ENCODE measurements at regions not wholly inside any gene's neighbourhood (a gene's known extent, or its start where the extent isn't known, plus 50 kb on each side); places are given as distances from the start of the nearest gene placed in this dataset.

DNA sequence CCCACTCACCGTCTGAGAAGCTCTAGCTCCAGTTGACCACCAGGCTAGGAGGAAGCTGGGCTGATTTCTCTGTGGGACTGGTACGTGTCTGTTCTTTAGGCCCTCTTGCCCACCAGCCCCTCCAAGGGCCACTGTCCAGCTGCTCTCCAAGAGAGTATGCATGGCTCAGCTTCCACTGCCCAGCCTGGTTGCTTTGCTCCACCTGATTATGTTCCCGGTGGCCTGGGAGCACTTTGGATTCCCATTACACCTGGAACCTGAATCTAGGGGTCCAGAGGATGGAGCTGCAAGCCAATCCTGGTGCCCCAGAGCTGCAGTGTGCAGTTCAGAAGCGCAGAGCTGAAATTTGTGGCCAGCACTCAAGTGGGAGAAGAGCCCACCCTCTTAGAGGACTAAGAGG is 402.1 kb upstream of the CNTN6 start:
- no peak overlapping the region for H3K4me3 ChIP-seq (ENCODE audit: low read length)
- no peak for DNase-seq
- no peak overlapping the region for H3K9ac ChIP-seq (ENCODE audit: extremely low read depth, low read length, poor library complexity, severe bottlenecking)
- H3K9me3 ChIP-seq (ENCODE audit: control insufficient read depth, low read length), result peaks cover 73% of the 10 kb centered on the region
- TF ChIP-seq, protein P1, sequence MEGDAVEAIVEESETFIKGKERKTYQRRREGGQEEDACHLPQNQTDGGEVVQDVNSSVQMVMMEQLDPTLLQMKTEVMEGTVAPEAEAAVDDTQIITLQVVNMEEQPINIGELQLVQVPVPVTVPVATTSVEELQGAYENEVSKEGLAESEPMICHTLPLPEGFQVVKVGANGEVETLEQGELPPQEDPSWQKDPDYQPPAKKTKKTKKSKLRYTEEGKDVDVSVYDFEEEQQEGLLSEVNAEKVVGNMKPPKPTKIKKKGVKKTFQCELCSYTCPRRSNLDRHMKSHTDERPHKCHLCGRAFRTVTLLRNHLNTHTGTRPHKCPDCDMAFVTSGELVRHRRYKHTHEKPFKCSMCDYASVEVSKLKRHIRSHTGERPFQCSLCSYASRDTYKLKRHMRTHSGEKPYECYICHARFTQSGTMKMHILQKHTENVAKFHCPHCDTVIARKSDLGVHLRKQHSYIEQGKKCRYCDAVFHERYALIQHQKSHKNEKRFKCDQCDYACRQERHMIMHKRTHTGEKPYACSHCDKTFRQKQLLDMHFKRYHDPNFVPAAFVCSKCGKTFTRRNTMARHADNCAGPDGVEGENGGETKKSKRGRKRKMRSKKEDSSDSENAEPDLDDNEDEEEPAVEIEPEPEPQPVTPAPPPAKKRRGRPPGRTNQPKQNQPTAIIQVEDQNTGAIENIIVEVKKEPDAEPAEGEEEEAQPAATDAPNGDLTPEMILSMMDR (conservative IDR thresholded peaks at IDR 0.05), result no peak
- H3K4me3 Mint-ChIP-seq, result no peak overlapping the region
- H3K36me3 ChIP-seq (ENCODE audit: control insufficient read depth, insufficient read depth, low read length), result no peaks in the 10 kb centered on the region
- H3K36me3 Mint-ChIP-seq (ENCODE audit: low read depth), result no peaks in the 10 kb centered on the region
- H3K9me3 Mint-ChIP-seq, result no peaks in the 10 kb centered on the region
- 73 to 84% methylated on average over 3 to 4 of the region's 4 CpGs for WGBS, 2 experiments (ENCODE audit: insufficient coverage in 1 of 2, insufficient read length in 1 of 2)
- H3K4me1 Mint-ChIP-seq, result no peaks in the 10 kb centered on the region
- no peaks in the 10 kb centered on the region for H3K4me1 ChIP-seq (ENCODE audit: control insufficient read depth, insufficient read depth, low read length)
- H3K27ac ChIP-seq (ENCODE audit: low read depth, low read length), result no peak overlapping the region
- H3K27me3 ChIP-seq (ENCODE audit: control insufficient read depth, insufficient read depth, low read length, poor library complexity, severe bottlenecking), result no peaks in the 10 kb centered on the region
- no peaks in the 10 kb centered on the region for H3K27me3 Mint-ChIP-seq (ENCODE audit: insufficient read depth)
- H3K27ac Mint-ChIP-seq, result no peak overlapping the region

DNA sequence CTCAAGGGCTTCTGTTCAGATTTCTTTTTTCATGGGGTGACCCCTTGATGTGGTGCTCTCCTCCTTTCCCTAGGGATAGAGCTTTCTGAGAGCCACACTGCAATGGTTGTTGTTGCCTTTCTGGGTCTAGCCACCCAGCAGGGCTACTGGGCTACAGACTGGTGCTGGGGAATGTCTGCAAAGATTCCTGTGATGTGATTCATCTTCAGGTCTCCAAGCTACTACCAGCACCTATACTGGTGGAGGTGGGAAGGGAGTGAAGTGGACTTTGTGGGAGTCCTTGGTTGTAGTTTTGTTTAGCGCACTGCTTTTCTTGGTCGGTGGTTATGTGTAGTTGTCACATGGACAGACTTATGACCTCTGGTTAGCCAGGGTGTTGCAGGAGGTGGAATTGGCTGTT is 392.3 kb upstream of the CNTN6 start:
- peaks cover 78% of the 10 kb centered on the region for H3K9me3 ChIP-seq (ENCODE audit: control insufficient read depth, low read length)
- WGBS, 2 experiments (ENCODE audit: insufficient coverage in 1 of 2, insufficient read length in 1 of 2), result 92% methylated on average over 2 of the region's 2 CpGs; no CpG with 5 or more reads in 1 of the 2 experiments
- no peaks in the 10 kb centered on the region for H3K27me3 ChIP-seq (ENCODE audit: control insufficient read depth, insufficient read depth, low read length, poor library complexity, severe bottlenecking)
- Mint-ChIP-seq H3K4me1 (no peaks in the 10 kb centered on the region), H3K27me3 (ENCODE audit: insufficient read depth) (peaks cover 1% of the 10 kb centered on the region), H3K27ac (no peak overlapping the region), H3K36me3 (ENCODE audit: low read depth) (no peaks in the 10 kb centered on the region), H3K4me3 (no peak overlapping the region), H3K9me3 (no peaks in the 10 kb centered on the region)
- H3K4me1 ChIP-seq (ENCODE audit: control insufficient read depth, insufficient read depth, low read length), result no peaks in the 10 kb centered on the region
- TF ChIP-seq, protein P1 (conservative IDR thresholded peaks at IDR 0.05), result no peak
- H3K4me3 ChIP-seq (ENCODE audit: low read length), result no peak overlapping the region
- no peak overlapping the region for H3K27ac ChIP-seq (ENCODE audit: low read depth, low read length)
- DNase-seq, result no peak
- no peaks in the 10 kb centered on the region for H3K36me3 ChIP-seq (ENCODE audit: control insufficient read depth, insufficient read depth, low read length)
- no peak overlapping the region for H3K9ac ChIP-seq (ENCODE audit: extremely low read depth, low read length, poor library complexity, severe bottlenecking)

DNA sequence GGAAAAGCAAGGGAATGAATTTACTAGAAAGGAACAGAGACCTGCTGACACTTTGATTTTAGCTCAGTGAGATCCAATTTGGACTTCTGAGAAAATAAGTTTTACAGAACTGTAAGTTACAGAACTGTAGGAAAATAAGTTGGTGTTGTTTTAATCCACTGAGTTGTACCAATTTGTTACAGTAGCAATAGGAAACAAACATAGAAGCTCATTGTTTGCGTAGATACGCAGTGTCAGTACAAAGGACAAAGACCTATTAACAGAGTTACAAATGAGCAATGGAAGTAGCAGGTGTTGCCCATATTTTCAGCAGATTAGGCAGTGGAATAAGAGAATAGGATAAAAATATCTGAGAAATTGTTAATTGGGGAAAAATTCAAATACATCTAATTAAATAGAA is 385.8 kb upstream of the CNTN6 start:
- Mint-ChIP-seq H3K4me1 (no peaks in the 10 kb centered on the region), H3K27ac (no peak overlapping the region), H3K4me3 (no peak overlapping the region), H3K27me3 (ENCODE audit: insufficient read depth) (no peaks in the 10 kb centered on the region), H3K36me3 (ENCODE audit: low read depth) (no peaks in the 10 kb centered on the region), H3K9me3 (no peaks in the 10 kb centered on the region)
- no peak overlapping the region for H3K4me3 ChIP-seq (ENCODE audit: low read length)
- H3K27me3 ChIP-seq (ENCODE audit: control insufficient read depth, insufficient read depth, low read length, poor library complexity, severe bottlenecking), result no peaks in the 10 kb centered on the region
- no peaks in the 10 kb centered on the region for H3K36me3 ChIP-seq (ENCODE audit: control insufficient read depth, insufficient read depth, low read length)
- H3K9me3 ChIP-seq (ENCODE audit: control insufficient read depth, low read length), result peaks cover 90% of the 10 kb centered on the region
- no peak for DNase-seq
- no peak overlapping the region for H3K9ac ChIP-seq (ENCODE audit: extremely low read depth, low read length, poor library complexity, severe bottlenecking)
- no peaks in the 10 kb centered on the region for H3K4me1 ChIP-seq (ENCODE audit: control insufficient read depth, insufficient read depth, low read length)
- TF ChIP-seq, protein P1 (conservative IDR thresholded peaks at IDR 0.05), result no peak
- WGBS, 2 experiments (ENCODE audit: insufficient coverage in 1 of 2, insufficient read length in 1 of 2), result 20 to 38% methylated on average over 2 of the region's 2 CpGs
- H3K27ac ChIP-seq (ENCODE audit: low read depth, low read length), result no peak overlapping the region
